Left ventricle myocardium inferior (tissue), 1 donor: ENCODE measurements at regions not wholly inside any gene's neighbourhood (a gene's known extent, or its start where the extent isn't known, plus 50 kb on each side); places are given as distances from the start of the nearest gene placed in this dataset.

Source experiments
- DNase-seq: peaks from one replicate; pipeline ENCODE4 v3.0.0-alpha.2; 2020
- H3K27ac ChIP-seq: fragments of 200-600 bp; replicated peaks from 2 replicates; pipeline ENCODE4 v1.8.0; 2021
- H3K27me3 ChIP-seq: fragments of 200-600 bp; 2 replicates; pipeline ENCODE4 v1.8.0; 2021; ENCODE audit warnings: low read depth
- H3K36me3 ChIP-seq: fragments of 200-600 bp; 2 replicates; pipeline ENCODE4 v1.8.0; 2021
- H3K4me1 ChIP-seq: fragments of 200-600 bp; 2 replicates; pipeline ENCODE4 v1.8.0; 2021
- H3K4me3 ChIP-seq: fragments of 200-600 bp; 2 replicates; pipeline ENCODE4 v1.8.0; 2021; ENCODE audit warnings: mild to moderate bottlenecking, moderate library complexity
- H3K9me3 ChIP-seq: fragments of 200-600 bp; replicated peaks from 2 replicates; pipeline ENCODE4 v1.8.0; 2021
- CTCF ChIP-seq: fragments of 200-600 bp; IDR thresholded peaks from 2 replicates; pipeline ENCODE4 v1.8.0; 2021; ENCODE audit warnings: antibody characterized with exemption, mild to moderate bottlenecking, borderline replicate concordance
- intact Hi-C: fragments of 100-400 bp; cut with micrococcal nuclease; formaldehyde crosslinking; loops from one replicate; pipeline ENCODE4 v1.11.0; 2022
- donor health status: DM: no; HTN: yes; CAD: no; lungs with severe emphysema.

GRCh38 chr12:128114485-128114884, 152.5 kb upstream of the TMEM132C start:
- no peaks in the 10 kb centered on the region for H3K4me1 ChIP-seq
- H3K27ac ChIP-seq, result no peak overlapping the region
- H3K9me3 ChIP-seq, result no peaks in the 10 kb centered on the region
- no peak for DNase-seq
- H3K27me3 ChIP-seq, result peaks cover 41% of the 10 kb centered on the region
- H3K36me3 ChIP-seq, result no peaks in the 10 kb centered on the region
- no peak overlapping the region for H3K4me3 ChIP-seq
- intact Hi-C loops, result no loop called here
- TF ChIP-seq CTCF, result no peak

GRCh38 chr12:128116537-128116936, 150.4 kb upstream of the TMEM132C start:
- H3K4me3 ChIP-seq, result no peak overlapping the region
- no peaks in the 10 kb centered on the region for H3K4me1 ChIP-seq
- intact Hi-C loops, result no loop called here
- peaks cover 24% of the 10 kb centered on the region for H3K27me3 ChIP-seq
- DNase-seq, result no peak
- no peak overlapping the region for H3K27ac ChIP-seq
- TF ChIP-seq CTCF, result no peak
- H3K36me3 ChIP-seq, result no peaks in the 10 kb centered on the region
- H3K9me3 ChIP-seq, result no peaks in the 10 kb centered on the region

- Histone ChIP-seq H3K4me3 (no peak overlapping the region), H3K9me3 (no peaks in the 10 kb centered on the region), H3K36me3 (no peaks in the 10 kb centered on the region), H3K27ac (no peak overlapping the region), H3K27me3 (no peaks in the 10 kb centered on the region), H3K4me1 (no peaks in the 10 kb centered on the region)
- DNase-seq, result no peak
- TF ChIP-seq CTCF, result no peak
- intact Hi-C loops, result no loop called here
Measured at GRCh38 chr12:128120035-128120434, 146.9 kb upstream of the TMEM132C start.

- intact Hi-C loops, result no loop called here
- H3K4me1 ChIP-seq, result no peaks in the 10 kb centered on the region
- no peak for DNase-seq
- no peak overlapping the region for H3K27ac ChIP-seq
- H3K27me3 ChIP-seq, result no peaks in the 10 kb centered on the region
- no peaks in the 10 kb centered on the region for H3K36me3 ChIP-seq
- no peak overlapping the region for H3K4me3 ChIP-seq
- no peaks in the 10 kb centered on the region for H3K9me3 ChIP-seq
- TF ChIP-seq CTCF, result no peak
Measured at GRCh38 chr12:128121424-128121823, 145.5 kb upstream of the TMEM132C start.

- Histone ChIP-seq H3K4me1 (no peaks in the 10 kb centered on the region), H3K36me3 (no peaks in the 10 kb centered on the region), H3K9me3 (no peaks in the 10 kb centered on the region), H3K4me3 (no peak overlapping the region), H3K27me3 (no peaks in the 10 kb centered on the region), H3K27ac (no peak overlapping the region)
- no peak for DNase-seq
- TF ChIP-seq CTCF, result no peak
- intact Hi-C loops, result no loop called here
Measured at GRCh38 chr12:128123096-128123495, 143.9 kb upstream of the TMEM132C start.

- no peak for TF ChIP-seq CTCF
- Histone ChIP-seq H3K27me3 (no peaks in the 10 kb centered on the region), H3K9me3 (no peaks in the 10 kb centered on the region), H3K4me1 (no peaks in the 10 kb centered on the region), H3K4me3 (no peak overlapping the region), H3K36me3 (no peaks in the 10 kb centered on the region), H3K27ac (no peak overlapping the region)
- DNase-seq, result no peak
- intact Hi-C loops, result no loop called here
Measured at GRCh38 chr12:128131955-128132354, 135.0 kb upstream of the TMEM132C start.
